ENCODE measurements at regions not wholly inside any gene's neighbourhood (a gene's known extent, or its start where the extent isn't known, plus 50 kb on each side); places are given as distances from the start of the nearest gene placed in this dataset.

DNA sequence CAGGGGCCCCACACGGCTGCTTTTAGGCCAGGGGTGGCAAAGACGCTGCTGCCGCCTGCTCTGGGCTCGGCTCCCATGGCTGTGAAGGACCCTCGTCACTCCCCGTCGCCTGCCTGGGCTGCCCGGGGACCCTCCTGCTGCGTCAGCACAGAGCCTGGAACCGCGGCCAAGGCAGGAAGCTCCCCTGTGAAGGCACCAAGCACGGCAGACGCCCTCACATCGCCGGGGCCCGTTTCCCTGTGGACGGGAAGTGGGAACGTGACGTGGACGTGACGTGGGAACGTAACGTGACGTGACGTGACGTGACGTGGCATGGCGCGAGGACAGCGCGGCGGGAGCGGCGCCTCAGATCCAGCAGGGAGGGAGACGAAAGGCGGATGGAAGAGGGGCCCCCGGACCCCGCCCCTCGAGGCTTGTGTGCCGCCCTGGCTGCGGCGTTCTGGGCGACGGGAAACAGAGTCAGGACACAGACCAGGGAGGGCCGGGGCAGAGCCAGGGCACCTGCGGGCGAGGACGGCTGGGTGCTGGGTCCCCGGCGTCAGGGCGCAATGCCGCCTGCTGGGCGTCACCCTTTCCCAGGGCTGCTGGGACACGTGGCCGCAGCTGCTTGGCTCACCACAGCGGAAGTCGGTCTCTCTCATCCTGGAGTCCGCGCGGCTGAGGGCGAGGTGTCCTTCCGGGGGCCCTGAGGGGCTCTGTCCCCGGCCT lies 53.1 kb downstream of the MRPL36 start:
- no peaks in the 10 kb centered on the region for H3K36me3 ChIP-seq (replicated peaks; ENCODE audit: insufficient read depth, low read depth)
- H2AFZ ChIP-seq, result no peak overlapping the region
- H3K79me2 ChIP-seq, result no peaks in the 10 kb centered on the region
- no peak for TF ChIP-seq EZH2 (IDR thresholded peaks at IDR 0.05; ENCODE audit: borderline replicate concordance)
- TF ChIP-seq, protein P1, sequence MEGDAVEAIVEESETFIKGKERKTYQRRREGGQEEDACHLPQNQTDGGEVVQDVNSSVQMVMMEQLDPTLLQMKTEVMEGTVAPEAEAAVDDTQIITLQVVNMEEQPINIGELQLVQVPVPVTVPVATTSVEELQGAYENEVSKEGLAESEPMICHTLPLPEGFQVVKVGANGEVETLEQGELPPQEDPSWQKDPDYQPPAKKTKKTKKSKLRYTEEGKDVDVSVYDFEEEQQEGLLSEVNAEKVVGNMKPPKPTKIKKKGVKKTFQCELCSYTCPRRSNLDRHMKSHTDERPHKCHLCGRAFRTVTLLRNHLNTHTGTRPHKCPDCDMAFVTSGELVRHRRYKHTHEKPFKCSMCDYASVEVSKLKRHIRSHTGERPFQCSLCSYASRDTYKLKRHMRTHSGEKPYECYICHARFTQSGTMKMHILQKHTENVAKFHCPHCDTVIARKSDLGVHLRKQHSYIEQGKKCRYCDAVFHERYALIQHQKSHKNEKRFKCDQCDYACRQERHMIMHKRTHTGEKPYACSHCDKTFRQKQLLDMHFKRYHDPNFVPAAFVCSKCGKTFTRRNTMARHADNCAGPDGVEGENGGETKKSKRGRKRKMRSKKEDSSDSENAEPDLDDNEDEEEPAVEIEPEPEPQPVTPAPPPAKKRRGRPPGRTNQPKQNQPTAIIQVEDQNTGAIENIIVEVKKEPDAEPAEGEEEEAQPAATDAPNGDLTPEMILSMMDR (IDR thresholded peaks at IDR 0.05; ENCODE audit: poor library complexity), result no peak
- no peak for TF ChIP-seq EZH2phosphoT487 (IDR thresholded peaks at IDR 0.05; ENCODE audit: low read depth, severe bottlenecking, unreplicated experiment)
- H3K4me2 ChIP-seq, result no peak overlapping the region
- H3K9me2 ChIP-seq (replicated peaks; ENCODE audit: insufficient read depth), result no peaks in the 10 kb centered on the region
- WGBS (ENCODE audit: low lambda C conversion rate, missing lambda C conversion rate), result 95% methylated on average over 48 of the region's 63 CpGs
- no peak for DNase-seq (ENCODE audit: low spot score)
- no peak overlapping the region for H3K4me3 ChIP-seq
- no peaks in the 10 kb centered on the region for H3K27me3 ChIP-seq
- no peaks in the 10 kb centered on the region for H3K9me3 ChIP-seq (ENCODE audit: low read depth)
- no peaks in the 10 kb centered on the region for H4K20me1 ChIP-seq (ENCODE audit: insufficient read depth, poor library complexity, severe bottlenecking)
- H3K27ac ChIP-seq, result no peak overlapping the region
- H3K4me1 ChIP-seq (ENCODE audit: insufficient read depth), result no peaks in the 10 kb centered on the region

DNA sequence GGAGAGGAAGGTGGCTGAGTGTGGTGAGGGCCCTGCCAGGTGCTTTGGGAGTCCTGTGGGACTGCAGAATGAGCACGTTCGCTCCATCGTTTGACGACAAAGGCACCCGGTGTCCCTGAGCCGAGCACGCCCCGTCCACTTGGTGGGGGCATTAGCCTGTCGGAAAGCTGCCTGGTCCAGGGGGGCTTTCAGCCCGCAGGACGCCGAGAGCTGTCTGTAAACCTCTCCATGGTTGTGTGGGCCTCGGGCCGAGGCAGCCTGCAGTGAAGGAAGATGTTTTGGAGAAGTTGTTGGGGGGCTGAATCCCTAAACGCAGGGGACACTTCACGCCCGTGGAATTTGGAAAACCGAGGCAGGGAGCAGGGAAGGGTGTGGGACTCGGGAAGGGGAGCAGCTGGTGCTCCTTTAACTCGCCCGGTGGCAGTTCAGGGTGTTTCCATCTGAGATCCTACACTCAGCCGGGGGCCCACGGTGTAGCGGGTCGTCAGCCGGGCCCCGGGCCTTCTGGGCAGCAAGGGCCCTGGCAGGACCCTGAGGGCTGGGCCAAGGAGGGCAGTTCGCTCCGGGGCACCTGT lies 53.8 kb downstream of the MRPL36 start:
- Histone ChIP-seq H3K4me3 (no peak overlapping the region), H3K4me2 (no peak overlapping the region), H3K4me1 (ENCODE audit: insufficient read depth) (no peaks in the 10 kb centered on the region), H3K79me2 (no peaks in the 10 kb centered on the region), H3K27me3 (no peaks in the 10 kb centered on the region), H3K9me2 (replicated peaks; ENCODE audit: insufficient read depth) (no peaks in the 10 kb centered on the region), H4K20me1 (ENCODE audit: insufficient read depth, poor library complexity, severe bottlenecking) (no peaks in the 10 kb centered on the region), H3K9me3 (ENCODE audit: low read depth) (no peaks in the 10 kb centered on the region), H3K36me3 (replicated peaks; ENCODE audit: insufficient read depth, low read depth) (no peaks in the 10 kb centered on the region), H3K27ac (no peak overlapping the region), H2AFZ (no peak overlapping the region)
- TF ChIP-seq, protein P1 (IDR thresholded peaks at IDR 0.05; ENCODE audit: poor library complexity), result no peak
- TF ChIP-seq EZH2phosphoT487 (IDR thresholded peaks at IDR 0.05; ENCODE audit: low read depth, severe bottlenecking, unreplicated experiment), result no peak
- no peak for DNase-seq (ENCODE audit: low spot score)
- 95% methylated on average over 27 of the region's 29 CpGs for WGBS (ENCODE audit: low lambda C conversion rate, missing lambda C conversion rate)

DNA sequence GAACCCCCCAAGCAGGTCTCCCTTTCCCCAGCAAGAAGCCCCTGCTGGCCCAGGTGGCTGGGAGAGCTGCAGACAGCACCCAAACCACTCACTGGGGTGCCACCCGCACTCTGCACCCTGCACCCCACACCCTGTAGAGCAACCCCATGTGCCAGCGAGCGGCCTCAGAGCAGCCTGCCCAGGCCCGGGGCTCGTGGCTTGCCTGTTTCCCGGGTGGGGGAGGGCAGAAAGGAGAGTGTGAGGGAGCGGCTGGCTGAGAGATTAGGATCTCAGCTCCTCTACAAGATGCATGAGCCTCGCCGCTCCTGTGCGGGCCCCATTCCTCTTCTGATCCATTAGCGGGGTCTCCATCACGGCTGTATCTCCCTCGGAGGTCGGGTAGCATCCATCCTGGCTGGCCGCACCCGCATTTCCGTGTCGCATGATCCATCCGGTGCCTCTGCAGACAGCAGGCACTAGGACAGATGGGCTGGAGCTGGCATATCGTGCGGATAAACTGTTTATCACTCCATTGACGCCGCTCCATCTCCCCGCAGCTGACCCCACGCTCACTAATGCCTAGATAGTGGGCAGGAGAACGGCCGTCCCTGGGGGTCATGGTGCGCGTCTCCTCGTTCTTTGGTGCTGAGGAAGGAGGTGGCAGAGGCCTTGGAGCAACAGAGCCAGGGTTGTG lies 54.4 kb downstream of the MRPL36 start:
- WGBS (ENCODE audit: low lambda C conversion rate, missing lambda C conversion rate), result 84% methylated on average over 30 of the region's 30 CpGs
- TF ChIP-seq, protein P1 (IDR thresholded peaks at IDR 0.05; ENCODE audit: poor library complexity), result no peak
- no peak for TF ChIP-seq EZH2 (IDR thresholded peaks at IDR 0.05; ENCODE audit: borderline replicate concordance)
- TF ChIP-seq EZH2phosphoT487 (IDR thresholded peaks at IDR 0.05; ENCODE audit: low read depth, severe bottlenecking, unreplicated experiment), result no peak
- DNase-seq (ENCODE audit: low spot score), result no peak

More for the DNA sequence above, 54.4 kb downstream of the MRPL36 start:
- Histone ChIP-seq H3K4me1 (ENCODE audit: insufficient read depth) (no peaks in the 10 kb centered on the region), H3K36me3 (replicated peaks; ENCODE audit: insufficient read depth, low read depth) (no peaks in the 10 kb centered on the region), H3K27me3 (no peaks in the 10 kb centered on the region), H3K27ac (no peak overlapping the region), H3K4me3 (no peak overlapping the region), H2AFZ (no peak overlapping the region), H4K20me1 (ENCODE audit: insufficient read depth, poor library complexity, severe bottlenecking) (no peaks in the 10 kb centered on the region), H3K9me2 (replicated peaks; ENCODE audit: insufficient read depth) (no peaks in the 10 kb centered on the region), H3K9me3 (ENCODE audit: low read depth) (no peaks in the 10 kb centered on the region), H3K4me2 (no peak overlapping the region), H3K79me2 (no peaks in the 10 kb centered on the region)
